Adrenal gland (tissue), 9 donors: ENCODE measurements at regions not wholly inside any gene's neighbourhood (a gene's known extent, or its start where the extent isn't known, plus 50 kb on each side); places are given as distances from the start of the nearest gene placed in this dataset.

Experiments
- DNase-seq, 7 donors: peaks; one replicate each; pipeline ENCODE4 v3.0.0-alpha.2; 2019 to 2020
- H3K27ac ChIP-seq, 5 donors: fragments of 200-600 bp; sonication (generic) in 4 of 5; 1 replicate in 3 of 5; 2 replicates in 2 of 5; pipeline versions ENCODE4 v1.5.1 to v1.8.0; 2016 to 2020; ENCODE audit warnings: mild to moderate bottlenecking in 1 of 5
- H3K27me3 ChIP-seq: fragments of 200-600 bp; 2 replicates; pipeline ENCODE4 v1.8.0; 2021
- H3K36me3 ChIP-seq, 2 donors: fragments of 200-600 bp; replicated peaks in 1 of 2; 1 replicate in 1 of 2; 2 replicates in 1 of 2; pipeline versions ENCODE4 v1.5.1 to v1.8.0; 2018 to 2022
- H3K4me1 ChIP-seq, 2 donors: fragments of 200-600 bp; replicated peaks in 1 of 2; 1 replicate in 1 of 2; 2 replicates in 1 of 2; pipeline versions ENCODE4 v1.5.1 to v1.8.0; 2018 to 2021
- H3K4me3 ChIP-seq, 4 donors: fragments of 200-600 bp; sonication (generic) in 3 of 4; one replicate each; pipeline ENCODE4 v1.5.1; 2016 to 2018
- H3K9me3 ChIP-seq, 3 donors: fragments of 200-600 bp; sonication (generic) in 1 of 3; replicated peaks in 1 of 3; 1 replicate in 2 of 3; 2 replicates in 1 of 3; pipeline versions ENCODE4 v1.5.1 to v1.8.0; 2016 to 2021
- CTCF ChIP-seq, 6 experiments: fragments of 450-650 bp in 4 of 6; fragments of 200-600 bp in 2 of 6; sonication (generic) in 1 of 6; IDR thresholded peaks; 1 replicate in 5 of 6; 2 replicates in 1 of 6; pipeline versions ENCODE4 v1.5.1 to v1.8.0; 2016 to 2021; ENCODE audit warnings: antibody characterized with exemption in 6 of 6, mild to moderate bottlenecking in 2 of 6, moderate library complexity in 1 of 6
- POLR2A ChIP-seq, 2 donors: fragments of 450-650 bp; IDR thresholded peaks; one replicate each; pipeline ENCODE4 v1.6.1; 2017; ENCODE audit warnings: antibody characterized with exemption in 2 of 2, mild to moderate bottlenecking in 2 of 2, moderate library complexity in 1 of 2
- WGBS, 4 donors: extraction: QIAGEN DNeasy Blood & Tissue Kit in 2 of 4; methylation state at CpG; one replicate each; pipeline versions ENCODE4 v1.1.5 to v1.1.7; 2013 to 2017; 5-methylcytosine and 5-hydroxymethylcytosine counted together
- intact Hi-C, 2 donors: fragments of 100-400 bp; cut with DNase I; formaldehyde crosslinking; loops; one replicate each; pipeline versions ENCODE4 v1.14.1 to v1.15.0; 2022 to 2023
- donor health status: healthy with polysubstance abuse.
- donor health status: Bipolar disorder and iron deficiency.
- donor health status: DM: yes; HTN: yes; CAD: no.
- donor health status: DM: no; HTN: no; CAD: no.
- donor health status: DM: no; HTN: no; CAD: no.

GRCh38 chr17:63178530-63178929 lies 212.5 kb downstream of the TANC2 start:
- Histone ChIP-seq H3K9me3 (no peaks in the 10 kb centered on the region), H3K4me1 (no peaks in the 10 kb centered on the region), H3K36me3 (no peaks in the 10 kb centered on the region), H3K4me3 (no peak overlapping the region), H3K27me3 (no peaks in the 10 kb centered on the region), H3K27ac (no peak overlapping the region)
- no peak for DNase-seq
- TF ChIP-seq POLR2A (IDR thresholded peaks at IDR 0.05) (no peak), CTCF (IDR thresholded peaks at IDR 0.05) (no peak)
- WGBS, 4 donors, result 72 to 84% (median 76%) methylated on average over 2 of the region's 2 CpGs
- intact Hi-C loops, result no loop called here

GRCh38 chr17:63181856-63182255 lies 215.8 kb downstream of the TANC2 start:
- H3K27ac ChIP-seq, result no peak overlapping the region
- H3K4me1 ChIP-seq, result no peaks in the 10 kb centered on the region
- H3K4me3 ChIP-seq, result no peak overlapping the region
- no peaks in the 10 kb centered on the region for H3K27me3 ChIP-seq
- 94 to 98% (median 97%) methylated on average over 6 of the region's 6 CpGs for WGBS, 4 donors
- H3K9me3 ChIP-seq, result no peaks in the 10 kb centered on the region
- intact Hi-C loops, result no loop called here
- TF ChIP-seq CTCF (IDR thresholded peaks at IDR 0.05), result no peak
- no peak for TF ChIP-seq POLR2A (IDR thresholded peaks at IDR 0.05)
- DNase-seq, result no peak
- no peaks in the 10 kb centered on the region for H3K36me3 ChIP-seq

GRCh38 chr17:63185420-63185819 lies 219.4 kb downstream of the TANC2 start:
- no peak overlapping the region for H3K27ac ChIP-seq
- TF ChIP-seq POLR2A (IDR thresholded peaks at IDR 0.05), result no peak
- peak in 1 of 6 experiments; percentile 14 for TF ChIP-seq CTCF (IDR thresholded peaks at IDR 0.05)
- no peaks in the 10 kb centered on the region for H3K36me3 ChIP-seq
- H3K27me3 ChIP-seq, result no peaks in the 10 kb centered on the region
- H3K4me3 ChIP-seq, result no peak overlapping the region
- no peak for DNase-seq
- no peaks in the 10 kb centered on the region for H3K9me3 ChIP-seq
- intact Hi-C loops, result no loop called here
- no peaks in the 10 kb centered on the region for H3K4me1 ChIP-seq

- H3K36me3 ChIP-seq, result no peaks in the 10 kb centered on the region
- no peak for DNase-seq
- H3K9me3 ChIP-seq, result no peaks in the 10 kb centered on the region
- intact Hi-C loops, result no loop called here
- no peak for TF ChIP-seq POLR2A (IDR thresholded peaks at IDR 0.05)
- H3K4me3 ChIP-seq, result no peak overlapping the region
- H3K4me1 ChIP-seq, result peaks cover 0 to 3% of the 10 kb centered on the region in 2 donors
- H3K27me3 ChIP-seq, result no peaks in the 10 kb centered on the region
- no peak overlapping the region for H3K27ac ChIP-seq
Observed at GRCh38 chr17:63189082-63189481, 223.0 kb downstream of the TANC2 start.

- WGBS, 4 donors, result 85 to 96% (median 89%) methylated on average over 3 of the region's 3 CpGs
- H3K9me3 ChIP-seq, result no peaks in the 10 kb centered on the region
- TF ChIP-seq POLR2A (IDR thresholded peaks at IDR 0.05) (no peak), CTCF (IDR thresholded peaks at IDR 0.05) (no peak)
- intact Hi-C loops, result no loop called here
- no peak overlapping the region for H3K27ac ChIP-seq
- no peaks in the 10 kb centered on the region for H3K27me3 ChIP-seq
- no peaks in the 10 kb centered on the region for H3K36me3 ChIP-seq
- H3K4me3 ChIP-seq, result no peak overlapping the region
- no peak for DNase-seq
- H3K4me1 ChIP-seq, result peaks cover 0 to 3% of the 10 kb centered on the region in 2 donors
Observed at GRCh38 chr17:63189930-63190329, 223.9 kb downstream of the TANC2 start.
